Esophagus muscularis mucosa (tissue), 4 donors: ENCODE measurements at regions not wholly inside any gene's neighbourhood (a gene's known extent, or its start where the extent isn't known, plus 50 kb on each side); places are given as distances from the start of the nearest gene placed in this dataset.

Experiments used
- CTCF ChIP-seq, 3 experiments: fragments of 200-600 bp in 2 of 3; fragments of 450-650 bp in 1 of 3; sonication (generic) in 2 of 3; IDR thresholded peaks; one replicate each; pipeline ENCODE4 v1.5.1; 2017 to 2019; ENCODE audit warnings: antibody characterized with exemption in 3 of 3, mild to moderate bottlenecking in 2 of 3, moderate library complexity in 1 of 3
- EP300 ChIP-seq: sonication (generic); formaldehyde crosslinking; IDR thresholded peaks from one replicate; pipeline ENCODE4 v1.6.1; 2017; ENCODE audit warnings: antibody characterized with exemption
- POLR2A ChIP-seq: fragments of 450-650 bp; IDR thresholded peaks from one replicate; pipeline ENCODE4 v1.6.1; 2017; ENCODE audit warnings: antibody characterized with exemption, moderate library complexity, mild to moderate bottlenecking, low read depth
- POLR2AphosphoS5 ChIP-seq, 2 donors: sonication (generic); formaldehyde crosslinking; IDR thresholded peaks; one replicate each; pipeline ENCODE4 v1.6.1; 2017; ENCODE audit warnings: antibody characterized with exemption in 2 of 2

- TF ChIP-seq CTCF (IDR thresholded peaks at IDR 0.05) (no peak), POLR2A (no peak), POLR2AphosphoS5 (IDR thresholded peaks at IDR 0.05) (no peak), EP300 (no peak)
These were observed 143.3 kb upstream of the TLE4 start for GRCh38 chr9:79428422-79428821.
